GM19468 (cell line): ENCODE measurements at regions not wholly inside any gene's neighbourhood (a gene's known extent, or its start where the extent isn't known, plus 50 kb on each side); places are given as distances from the start of the nearest gene placed in this dataset.
"Not testable (repeated sequence)": the region's sequence is repeated elsewhere in the genome, so short reads cannot be mapped to it uniquely, and the experiment has no call there.

ENCODE experiments used
- ATAC-seq: cut with Tn5 transposase; IDR thresholded peaks from one replicate; pipeline ENCODE4 v1.9.1; 2021; ENCODE audit warnings: mild to moderate bottlenecking, moderate library complexity, moderate number of reproducible peaks; ENCODE audit not compliant: unreplicated experiment; ENCODE audit errors: extremely low read depth

DNA sequence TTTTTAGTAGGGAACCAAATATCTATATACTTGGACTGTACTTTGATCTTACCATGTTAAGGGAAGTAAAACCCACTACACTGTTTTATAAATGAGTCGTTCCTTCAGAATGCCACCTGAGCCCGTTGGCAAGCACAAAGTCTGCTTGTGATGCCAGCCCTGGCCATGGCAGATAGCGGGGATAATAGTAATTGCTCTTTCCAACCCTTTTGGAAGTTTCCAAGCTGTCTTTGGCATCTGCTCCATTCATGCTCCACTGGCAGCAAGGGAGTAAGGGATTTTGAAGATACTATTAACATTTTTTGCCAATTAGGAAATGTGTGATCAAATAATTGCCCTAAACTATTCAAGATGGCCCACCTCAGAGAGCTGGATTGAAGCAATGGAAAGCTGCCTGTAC lies 689.2 kb upstream of the SLIT2 start:
- ATAC-seq = no peak

DNA sequence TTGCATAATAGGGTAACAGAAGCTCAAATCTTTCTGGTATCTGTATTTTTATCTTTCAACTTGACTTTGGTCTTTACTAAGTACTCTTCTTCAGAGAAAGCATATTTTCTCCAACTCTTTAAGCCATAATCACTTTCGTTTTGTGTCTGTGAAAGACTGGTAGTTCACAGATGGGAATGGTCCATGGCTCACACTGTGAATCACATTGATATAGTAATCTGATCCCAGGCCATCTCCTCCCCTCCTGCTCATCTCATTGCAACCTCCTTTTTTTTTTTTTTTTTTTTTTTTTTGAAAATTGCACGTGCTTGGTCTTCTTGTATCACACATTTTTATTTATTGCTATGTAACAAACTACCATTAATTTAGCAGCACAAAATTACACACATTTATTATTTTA lies 694.5 kb upstream of the SLIT2 start:
- ATAC-seq = no peak

DNA sequence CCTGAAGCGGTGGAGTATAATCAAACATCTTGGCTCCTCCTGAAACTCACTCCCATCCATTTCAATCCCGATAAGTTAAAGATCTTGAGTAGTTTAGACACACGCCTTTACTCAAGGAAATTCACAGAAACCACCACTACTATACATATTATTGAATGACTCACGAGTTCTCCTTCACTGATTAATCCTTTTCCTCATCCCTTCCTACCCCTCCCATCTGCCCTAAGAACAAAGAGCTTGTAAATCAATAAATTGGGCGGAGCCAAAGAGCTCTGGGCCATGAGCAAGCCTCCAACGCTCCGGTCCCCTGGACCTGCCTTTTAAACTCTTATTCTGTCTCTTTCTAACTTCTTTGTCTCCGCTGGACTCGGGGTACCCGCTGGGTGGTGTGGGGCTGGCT lies 695.4 kb upstream of the SLIT2 start:
- not testable (repeated sequence) for ATAC-seq

DNA sequence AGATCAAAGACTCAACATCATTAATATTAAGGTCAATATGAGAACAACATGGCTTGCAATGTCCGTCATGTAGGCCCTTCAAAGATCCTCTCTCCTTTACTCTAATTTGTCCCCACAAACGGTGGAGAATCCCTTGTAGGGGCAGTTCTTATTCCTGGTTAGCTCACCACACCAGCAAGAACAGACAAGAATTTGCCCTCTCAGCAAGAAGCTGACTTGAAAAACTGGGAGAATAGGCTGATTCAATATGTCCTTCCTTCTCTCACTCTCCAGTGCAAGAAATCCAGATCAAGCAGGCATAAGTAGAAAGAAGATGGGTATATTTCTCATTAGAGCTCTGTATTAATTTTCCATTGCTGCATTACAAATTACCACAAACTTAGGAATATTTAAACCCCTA lies 704.2 kb upstream of the SLIT2 start:
- no peak for ATAC-seq

DNA sequence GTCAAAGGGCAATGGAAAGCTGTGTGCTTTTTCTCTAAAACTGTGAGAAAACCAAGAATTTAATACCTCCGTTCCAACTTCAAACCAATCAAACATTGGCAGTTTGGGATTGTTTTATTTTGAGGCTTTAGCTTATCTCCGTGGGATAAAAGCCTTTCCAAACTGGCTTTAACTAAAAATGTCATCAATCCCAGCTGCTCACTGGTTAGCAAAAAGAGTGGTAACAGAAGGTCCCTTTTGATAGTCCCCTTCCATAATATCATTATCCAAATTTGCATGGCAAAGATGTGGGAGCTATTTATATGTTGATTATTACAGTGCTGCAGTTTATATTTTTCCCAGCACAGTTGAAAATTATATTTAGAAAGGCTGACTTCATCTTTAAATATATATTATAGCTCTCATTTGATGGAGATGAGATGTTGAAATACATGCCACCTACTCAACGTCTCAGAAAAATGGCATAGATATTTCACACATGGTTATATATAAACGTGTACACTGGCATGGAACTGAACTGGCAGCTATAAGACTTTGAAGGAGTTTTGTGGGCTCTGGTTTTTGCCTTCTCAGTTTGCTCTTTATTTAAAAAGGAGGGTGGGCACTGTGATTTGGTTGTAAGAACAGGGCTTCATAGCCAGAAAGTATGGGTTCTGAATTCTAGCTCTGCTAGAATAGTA lies 707.1 kb upstream of the SLIT2 start:
- no peak for ATAC-seq

DNA sequence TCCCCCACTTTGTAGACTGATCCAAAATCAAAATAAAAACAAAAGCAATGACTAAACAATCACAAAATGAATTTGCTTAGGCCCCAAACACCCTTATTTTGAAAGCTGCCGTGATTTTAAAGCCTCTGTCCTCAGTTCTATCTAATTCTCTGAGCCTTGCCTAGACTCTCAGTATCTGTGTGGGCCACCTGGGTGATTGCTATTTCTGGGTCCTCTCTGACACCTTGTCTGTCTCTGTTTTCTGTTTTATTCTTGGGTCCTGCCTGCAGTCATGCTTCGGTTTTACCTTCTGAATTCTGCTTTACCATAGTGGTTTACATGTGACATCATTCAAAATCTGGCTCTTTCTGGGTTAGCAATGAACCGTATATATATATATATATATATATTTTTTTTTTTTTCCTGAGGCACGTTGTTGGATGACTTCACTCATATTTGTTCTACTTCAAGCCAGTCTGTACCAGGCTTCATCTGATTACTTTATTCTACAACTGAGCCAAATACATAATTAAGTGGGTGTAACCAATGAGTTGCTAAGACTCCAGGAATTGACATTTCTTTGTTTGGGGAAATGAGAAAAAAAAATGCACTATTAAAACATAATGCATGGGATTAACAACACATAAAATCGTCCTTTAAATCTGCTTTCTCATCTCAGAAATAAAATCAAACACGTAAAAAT lies 710.7 kb upstream of the SLIT2 start:
- ATAC-seq = no peak

- no peak for ATAC-seq
Observed at GRCh38 chr4:19539201-19539600, 712.5 kb upstream of the SLIT2 start.

DNA sequence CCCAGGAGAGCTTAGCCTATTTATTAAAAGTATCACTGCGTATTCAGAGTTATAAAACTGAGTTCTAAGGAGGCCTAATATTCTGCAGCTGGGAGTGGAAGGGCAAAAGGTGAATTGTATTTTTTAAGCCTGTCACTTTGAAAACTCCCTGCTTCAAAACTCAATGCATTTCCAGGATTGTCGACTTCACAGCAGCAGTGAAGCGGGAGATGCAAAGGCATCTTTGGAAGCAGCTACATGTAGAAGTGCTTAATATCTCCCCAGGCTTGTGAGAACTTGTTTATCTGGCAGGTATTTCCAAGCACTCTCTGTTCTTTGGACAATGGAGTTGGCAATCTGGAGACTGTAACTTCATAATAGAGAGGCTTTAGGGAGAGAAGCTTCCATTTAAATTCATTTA lies 717.5 kb upstream of the SLIT2 start:
- ATAC-seq = no peak

DNA sequence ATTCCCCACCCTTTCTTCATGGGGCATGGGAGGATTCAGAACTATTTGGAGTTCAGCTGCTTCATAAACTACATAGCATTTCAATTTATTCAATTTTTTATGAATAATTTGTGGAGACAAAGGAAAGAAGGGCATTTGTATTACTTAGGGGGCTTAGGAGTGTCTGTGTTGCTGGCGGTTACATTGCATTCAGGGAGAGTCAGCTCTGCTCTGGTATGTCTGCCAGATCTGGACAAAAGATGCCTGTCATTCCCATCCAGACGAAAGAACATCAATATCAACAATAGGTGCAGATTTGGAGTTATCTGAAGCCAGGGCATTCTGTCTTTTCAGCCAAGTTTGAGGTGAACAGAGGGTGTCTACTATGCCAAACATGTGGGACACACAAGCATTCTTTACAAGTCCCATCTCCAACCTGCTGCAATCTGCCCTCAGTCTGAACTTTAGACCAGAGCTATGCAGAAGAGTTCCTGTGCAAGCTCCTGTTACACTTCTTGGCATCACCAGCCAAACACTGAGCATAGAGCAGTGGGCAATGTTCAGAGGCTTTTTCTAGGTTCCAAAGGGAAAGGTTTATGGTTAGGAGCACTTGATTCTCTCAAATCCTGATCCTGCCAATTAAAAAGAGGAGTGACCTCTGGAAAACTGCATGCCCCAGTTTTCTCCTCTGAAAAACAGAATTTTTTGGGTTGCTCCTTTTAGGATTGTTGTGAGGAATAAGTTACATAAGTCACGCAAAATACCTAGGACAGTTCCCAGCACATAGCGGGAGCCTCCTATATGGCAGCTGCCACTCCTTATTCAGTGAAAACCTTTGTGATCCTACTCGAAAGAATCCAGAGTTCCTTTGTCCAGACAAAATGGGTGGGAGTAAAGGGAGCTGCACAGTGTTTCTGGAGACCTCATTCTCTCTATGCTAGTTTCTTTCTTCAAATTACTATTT lies 719.5 kb upstream of the SLIT2 start:
- no peak for ATAC-seq

GRCh38 chr4:19523964-19524363 lies 727.7 kb upstream of the SLIT2 start:
- no peak for ATAC-seq

DNA sequence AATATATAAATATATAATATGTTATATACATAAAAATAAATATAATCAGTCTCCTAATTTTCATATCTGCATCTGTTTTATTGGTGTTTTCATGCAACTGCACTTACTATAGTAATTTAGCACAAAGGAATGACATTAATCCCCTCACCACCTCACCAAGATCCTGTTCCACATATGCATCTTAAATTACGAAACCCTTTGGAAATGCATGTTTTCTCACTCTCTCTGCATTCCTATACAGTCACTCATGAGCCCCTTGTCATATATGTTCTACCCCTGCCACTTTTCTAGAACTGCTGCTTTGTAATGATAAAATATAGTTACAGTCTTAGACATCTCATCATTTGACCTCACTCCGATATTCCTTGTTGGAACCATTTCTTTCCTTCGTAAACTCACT lies 728.7 kb upstream of the SLIT2 start:
- no peak for ATAC-seq

GRCh38 chr4:19520939-19521520 lies 730.7 kb upstream of the SLIT2 start:
- no peak for ATAC-seq

DNA sequence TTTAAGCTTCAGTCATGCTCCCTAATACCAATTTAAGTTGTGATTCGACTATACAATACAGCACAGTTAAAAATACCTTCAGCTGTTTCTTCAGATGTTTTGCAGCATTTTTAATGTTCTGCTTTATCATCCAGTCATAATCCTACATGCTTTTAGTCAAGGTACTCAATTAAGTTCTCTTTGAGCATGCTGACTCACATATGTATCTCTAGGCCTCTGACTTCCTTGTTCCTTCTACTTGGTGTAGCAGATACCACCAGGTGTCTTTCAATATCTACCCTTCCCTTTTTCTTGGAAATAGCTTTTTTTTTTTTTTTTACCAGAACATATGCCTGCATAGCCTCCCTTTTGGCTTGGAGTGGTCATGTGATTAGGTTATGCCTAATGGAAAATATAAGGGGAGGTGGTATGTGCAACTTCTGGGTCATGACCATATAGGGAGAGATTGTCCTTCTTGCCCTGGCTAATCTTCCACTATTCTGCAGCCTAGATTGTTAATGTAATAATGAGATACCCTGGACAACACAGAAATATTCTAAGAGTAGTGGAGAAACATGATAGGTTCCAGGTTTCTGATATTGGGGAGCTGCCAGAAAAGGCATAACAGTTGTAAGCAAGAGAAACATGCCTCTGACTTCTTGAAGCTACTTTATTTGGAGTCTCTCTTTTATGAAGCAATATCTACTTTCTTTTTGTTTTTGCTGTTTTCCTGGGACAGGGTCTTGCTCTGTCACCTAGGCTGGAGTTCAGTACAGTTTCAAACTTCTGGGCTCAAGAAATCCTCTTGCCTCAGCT lies 737.2 kb upstream of the SLIT2 start:
- ATAC-seq = no peak

DNA sequence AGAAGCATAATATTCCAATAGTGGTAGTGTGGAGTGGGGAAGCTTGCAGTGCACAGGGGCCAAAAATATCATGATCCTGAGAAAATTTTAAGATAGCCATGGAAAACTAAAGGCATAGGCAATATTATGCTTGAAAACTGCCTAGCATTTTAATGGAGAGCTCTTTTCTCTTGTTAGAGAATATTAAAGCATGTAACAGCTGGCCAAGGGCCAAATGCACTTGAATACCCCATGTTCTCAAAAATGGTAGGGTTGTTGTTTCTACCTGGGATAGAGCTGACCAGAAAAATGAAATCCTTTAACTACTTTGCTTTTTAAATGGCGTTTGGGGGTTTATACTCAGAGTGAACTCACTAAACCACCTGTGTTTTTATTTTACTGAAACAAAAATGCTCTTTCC lies 739.6 kb upstream of the SLIT2 start:
- ATAC-seq = no peak

DNA sequence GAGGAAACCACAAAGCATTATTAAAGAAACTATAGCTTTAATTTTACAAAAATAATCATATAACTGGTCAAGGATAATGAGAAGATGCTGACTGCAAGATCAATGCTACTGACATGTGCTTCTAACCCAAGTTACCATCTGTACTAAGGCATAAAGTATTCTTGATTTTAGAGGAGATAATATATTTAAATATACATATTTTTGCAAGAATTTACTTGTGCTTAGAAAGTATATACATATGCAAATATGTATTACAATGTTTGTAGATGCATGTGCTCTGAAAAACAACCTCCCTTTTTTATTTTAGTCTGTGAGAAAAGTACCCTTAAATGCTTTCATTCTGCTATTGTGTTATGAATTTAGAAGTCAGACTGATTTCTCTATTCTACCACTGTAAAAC lies 740.7 kb upstream of the SLIT2 start:
- no peak for ATAC-seq

GRCh38 chr4:19508442-19508841 lies 743.3 kb upstream of the SLIT2 start:
- ATAC-seq = no peak

DNA sequence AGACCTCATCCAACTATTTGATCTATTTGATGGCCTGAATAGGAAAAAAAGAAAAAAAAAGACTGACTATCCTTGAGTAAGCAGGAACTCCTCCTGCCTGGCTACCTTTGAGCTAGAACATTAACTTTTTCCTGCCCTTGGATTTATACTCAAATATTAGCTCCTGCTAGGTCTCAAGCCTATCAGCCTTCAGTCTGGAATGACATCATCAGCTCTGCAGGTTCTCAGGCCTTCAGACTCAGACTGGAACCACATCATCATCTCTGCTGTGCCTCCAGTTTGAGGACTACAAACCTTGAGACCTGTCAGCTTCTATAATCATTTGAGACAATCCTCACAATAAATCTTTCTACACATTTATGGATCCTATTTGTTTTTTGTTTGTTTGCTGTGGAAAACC lies 754.0 kb upstream of the SLIT2 start:
- no peak for ATAC-seq

DNA sequence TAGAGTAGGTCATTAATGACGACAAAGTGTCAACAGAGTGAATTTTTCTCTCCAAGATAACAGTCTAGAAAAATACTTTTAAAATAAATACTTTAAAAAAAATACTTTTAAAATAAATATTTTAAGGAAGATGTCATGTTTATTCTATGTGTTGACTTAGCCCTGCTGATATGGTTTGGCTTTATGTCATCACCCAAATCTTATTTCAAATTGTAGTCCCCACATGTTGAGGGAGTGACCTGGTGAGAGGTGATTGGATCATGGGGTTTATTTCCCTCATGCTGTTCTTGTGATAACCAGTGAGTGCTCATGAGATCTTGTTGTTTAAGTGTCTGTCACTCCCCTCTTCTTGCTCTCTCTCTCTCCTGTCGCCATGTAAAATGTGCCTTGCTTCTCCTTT lies 754.9 kb upstream of the SLIT2 start:
- no peak for ATAC-seq

DNA sequence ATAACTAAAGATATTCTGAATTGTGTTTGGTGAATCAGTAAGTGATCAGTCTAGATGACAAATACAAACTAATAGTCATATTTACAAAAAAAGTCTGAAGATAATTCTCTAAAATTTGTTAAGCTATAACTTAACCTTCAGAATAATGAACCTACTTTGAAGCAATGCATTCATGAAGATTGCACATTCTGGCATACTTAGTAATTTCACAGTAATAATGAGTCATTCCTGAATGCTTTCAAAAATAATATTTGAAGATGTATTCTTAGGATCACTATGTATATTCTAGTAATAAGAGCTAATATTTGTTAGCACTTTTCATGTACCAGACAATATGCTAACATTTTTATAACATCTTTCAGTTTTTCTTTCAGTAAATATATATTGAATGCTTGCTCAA lies 756.7 kb upstream of the SLIT2 start:
- no peak for ATAC-seq

GRCh38 chr4:19492606-19493005 lies 759.1 kb upstream of the SLIT2 start:
- no peak for ATAC-seq
